NCI-H2196 (cell line): ENCODE measurements at regions not wholly inside any gene's neighbourhood (a gene's known extent, or its start where the extent isn't known, plus 50 kb on each side); places are given as distances from the start of the nearest gene placed in this dataset.

Experiments
- DNase-seq: peaks from one replicate; lab custom pipeline; 2025; ENCODE audit not compliant: unreplicated experiment; lab: John Stamatoyannopoulos, UW

GRCh38 chr6:8710668-8711431 is 275.5 kb upstream of the SLC35B3 start:
- DNase-seq: no peak

- peak; percentile 88 for DNase-seq
These were observed 272.8 kb upstream of the SLC35B3 start for GRCh38 chr6:8707956-8708772.

DNA sequence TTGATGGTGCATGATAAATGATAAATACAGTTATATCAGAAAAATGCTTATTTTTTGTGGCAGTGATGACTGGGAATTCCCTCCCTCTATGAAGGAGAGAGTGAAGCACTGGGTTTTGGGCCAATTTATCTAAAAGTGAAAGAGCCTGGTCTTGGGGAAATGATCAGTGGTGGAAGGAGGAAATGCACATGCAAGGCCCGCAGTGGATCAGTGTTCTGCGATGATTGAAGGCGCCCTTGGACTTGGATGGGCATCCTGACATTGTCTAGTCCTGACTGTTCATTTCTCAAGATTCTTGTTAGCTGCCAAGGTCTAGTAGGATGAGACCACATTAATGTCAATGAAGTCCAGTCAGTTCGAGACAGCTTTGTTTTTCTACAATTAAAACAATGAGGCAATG is 272.0 kb upstream of the SLC35B3 start:
- no peak for DNase-seq

- DNase-seq: no peak
These were observed 270.2 kb upstream of the SLC35B3 start for GRCh38 chr6:8705435-8706020.

DNA sequence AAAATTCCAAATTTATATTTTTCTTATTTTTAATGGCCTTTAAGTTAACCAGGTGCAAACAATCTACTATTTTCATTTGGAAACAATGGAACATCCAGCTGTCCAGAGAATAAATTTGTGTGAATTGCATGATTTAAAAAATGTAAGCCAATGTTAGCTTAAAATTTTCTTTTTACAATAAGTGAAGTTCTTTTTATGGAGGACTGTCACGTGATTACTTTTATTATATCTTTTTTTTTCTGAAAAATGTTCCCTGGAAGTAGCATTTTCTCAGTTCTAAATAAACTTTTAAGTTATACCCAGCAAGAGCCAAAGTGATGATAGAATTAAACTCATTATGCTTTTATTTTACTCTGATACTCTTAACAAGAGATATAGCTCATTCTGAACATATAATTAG is 267.7 kb upstream of the SLC35B3 start:
- DNase-seq: no peak

DNA sequence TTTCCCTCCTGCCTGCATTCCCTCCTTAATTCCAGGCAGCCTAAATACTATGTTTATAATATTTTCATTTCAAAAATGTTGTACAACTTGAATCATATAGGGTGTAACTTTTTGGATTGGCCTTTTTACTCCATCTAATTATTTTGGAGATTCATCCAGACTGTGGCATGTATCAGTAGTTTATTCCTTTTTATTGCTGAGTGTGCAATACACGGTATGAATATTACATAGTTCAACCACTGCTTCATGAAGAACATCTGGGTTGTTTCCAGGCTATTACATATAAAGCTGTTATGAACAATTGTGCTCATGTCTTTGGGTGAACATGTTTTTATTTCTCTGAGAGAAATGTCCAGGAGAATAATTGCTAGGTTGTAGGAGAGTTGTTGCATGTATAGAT is 253.5 kb upstream of the SLC35B3 start:
- DNase-seq: no peak

DNA sequence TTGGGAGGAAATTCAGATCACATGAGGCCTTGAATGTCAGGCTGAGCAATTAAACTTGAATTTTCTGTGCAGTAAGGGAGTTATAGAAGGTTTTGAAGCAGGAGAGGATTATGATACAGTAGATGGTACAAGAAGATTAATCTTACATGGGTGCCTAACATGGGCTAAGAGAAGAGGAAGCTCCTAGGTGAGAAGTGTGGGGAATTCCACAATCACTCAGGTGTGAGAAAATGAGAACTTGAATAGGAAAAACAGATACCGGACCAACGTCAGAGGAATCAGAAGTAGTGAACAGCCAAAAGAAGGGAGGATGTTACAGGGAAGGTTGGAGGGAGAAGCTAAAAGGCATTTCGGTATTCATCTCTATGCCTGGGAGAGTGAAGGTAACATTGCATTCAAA is 250.7 kb upstream of the SLC35B3 start:
- DNase-seq: no peak

GRCh38 chr6:8683204-8683603 is 247.9 kb upstream of the SLC35B3 start:
- DNase-seq: no peak

- no peak for DNase-seq
These were observed 244.5 kb upstream of the SLC35B3 start for GRCh38 chr6:8679823-8680222.

DNA sequence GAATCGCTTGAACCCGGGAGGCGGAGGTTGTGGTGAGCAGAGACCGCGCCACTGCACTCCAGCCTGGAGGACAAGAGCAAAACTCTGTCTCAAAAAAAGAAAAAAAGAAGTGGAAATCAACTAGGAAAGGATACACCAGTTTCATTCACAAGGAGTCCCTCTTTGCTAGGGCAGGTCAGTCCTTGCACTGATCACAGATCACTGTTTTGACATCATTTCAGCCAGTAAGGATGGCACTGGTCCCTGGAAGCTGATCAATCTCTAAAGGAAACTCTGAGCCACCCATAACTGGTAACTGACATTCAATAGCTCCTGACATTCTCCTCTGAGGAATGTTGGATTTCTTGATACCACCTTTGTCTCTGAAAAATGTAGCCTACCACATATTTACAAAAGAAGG is 243.1 kb upstream of the SLC35B3 start:
- no peak for DNase-seq

- DNase-seq: no peak
These were observed 238.8 kb upstream of the SLC35B3 start for GRCh38 chr6:8674126-8674525.

GRCh38 chr6:8672882-8673281 is 237.5 kb upstream of the SLC35B3 start:
- no peak for DNase-seq

DNA sequence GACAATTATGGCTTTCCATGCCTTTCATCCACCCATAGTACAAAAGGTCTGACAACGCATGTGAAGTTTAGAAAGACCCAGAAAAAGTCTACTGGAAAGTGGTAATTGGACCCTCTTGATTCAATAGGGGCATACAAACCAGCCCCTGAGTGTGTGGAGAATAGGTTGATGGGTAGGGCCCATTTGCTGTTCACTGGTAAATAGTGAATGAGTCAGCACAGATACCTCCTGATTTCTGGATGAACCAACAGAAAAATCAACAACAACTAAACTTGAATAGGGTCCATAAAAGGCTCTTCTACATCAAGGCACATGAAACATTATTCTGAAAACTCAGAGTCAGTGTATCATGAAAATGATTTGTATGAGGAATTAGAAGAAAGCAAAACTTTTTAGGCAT is 235.4 kb upstream of the SLC35B3 start:
- no peak for DNase-seq

GRCh38 chr6:8664700-8665099 is 229.4 kb upstream of the SLC35B3 start:
- no peak for DNase-seq

GRCh38 chr6:8664070-8664469 is 228.7 kb upstream of the SLC35B3 start:
- DNase-seq: no peak

DNA sequence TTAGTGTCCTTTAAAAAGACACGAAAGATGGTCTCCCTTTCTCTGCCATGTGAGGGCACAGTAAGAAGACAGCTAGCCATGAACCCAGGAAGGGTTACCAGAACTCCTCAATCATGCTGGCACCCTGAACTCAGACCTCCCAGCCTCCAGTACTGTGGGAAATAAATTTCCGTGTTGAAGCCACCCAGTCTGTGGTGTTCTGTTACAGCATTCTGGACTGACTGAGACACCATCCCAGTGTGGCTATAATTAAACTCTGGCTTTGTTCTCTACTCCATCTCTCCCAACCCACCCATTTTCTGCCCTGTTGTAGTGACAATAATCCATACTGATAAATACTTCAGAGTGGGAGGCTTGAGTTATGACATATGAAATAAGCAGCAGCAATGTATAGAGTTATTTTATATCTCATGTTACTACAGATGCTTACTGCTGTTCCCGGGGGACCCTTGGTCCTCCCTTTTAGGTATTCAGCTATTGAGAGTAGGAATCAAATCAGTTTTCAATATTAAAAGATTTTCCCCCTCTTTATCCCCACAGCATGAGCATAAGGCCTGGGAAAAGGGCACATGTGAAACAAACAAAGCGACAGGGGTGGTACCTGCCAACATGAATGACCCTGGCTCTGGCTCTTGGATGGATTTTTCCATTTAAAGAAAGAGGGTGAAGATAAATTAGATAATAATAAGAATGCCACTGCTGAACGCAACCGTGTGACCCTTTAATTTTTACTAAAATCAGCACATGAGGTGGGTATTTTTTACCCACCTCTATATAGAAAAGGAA is 224.3 kb upstream of the SLC35B3 start:
- DNase-seq: no peak

DNA sequence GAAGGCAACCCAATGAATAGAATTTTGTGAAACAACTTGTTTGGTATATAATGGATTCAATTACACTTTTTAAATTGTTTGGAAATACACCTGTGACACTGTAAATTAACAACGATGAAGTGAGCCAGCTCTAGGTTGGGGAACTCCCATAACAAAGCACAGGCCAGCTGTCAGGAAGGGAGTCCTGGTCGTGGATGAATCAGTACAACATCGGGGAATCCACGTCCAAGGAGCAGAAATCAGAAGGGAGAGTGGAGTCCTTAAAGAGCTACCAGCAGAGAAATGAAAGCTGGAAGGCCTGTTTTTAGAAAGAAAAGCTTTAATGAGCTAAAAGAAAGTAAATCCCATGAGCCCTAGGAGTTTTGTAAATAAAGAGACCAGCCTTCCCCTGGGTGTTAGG is 223.1 kb upstream of the SLC35B3 start:
- no peak for DNase-seq

DNA sequence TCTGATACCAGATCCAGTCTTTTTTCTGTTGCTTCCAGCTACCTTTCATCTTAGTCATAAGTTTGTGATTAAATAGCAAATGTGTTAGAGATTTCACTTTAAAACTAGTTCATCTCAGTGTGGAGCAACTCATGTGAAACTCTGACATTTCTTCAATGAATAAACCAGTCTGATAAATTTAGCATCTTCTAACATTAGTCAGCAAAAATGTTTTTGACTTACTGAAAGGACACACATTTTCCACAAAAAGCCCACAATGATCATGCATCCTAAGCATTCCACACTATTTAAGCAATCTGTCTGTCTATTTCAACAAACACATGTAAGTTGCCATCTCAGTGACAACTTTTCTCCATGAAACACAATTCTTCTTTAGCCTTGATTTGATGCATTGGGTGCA is 222.2 kb upstream of the SLC35B3 start:
- no peak for DNase-seq

GRCh38 chr6:8655670-8656454 is 220.5 kb upstream of the SLC35B3 start:
- no peak for DNase-seq

DNA sequence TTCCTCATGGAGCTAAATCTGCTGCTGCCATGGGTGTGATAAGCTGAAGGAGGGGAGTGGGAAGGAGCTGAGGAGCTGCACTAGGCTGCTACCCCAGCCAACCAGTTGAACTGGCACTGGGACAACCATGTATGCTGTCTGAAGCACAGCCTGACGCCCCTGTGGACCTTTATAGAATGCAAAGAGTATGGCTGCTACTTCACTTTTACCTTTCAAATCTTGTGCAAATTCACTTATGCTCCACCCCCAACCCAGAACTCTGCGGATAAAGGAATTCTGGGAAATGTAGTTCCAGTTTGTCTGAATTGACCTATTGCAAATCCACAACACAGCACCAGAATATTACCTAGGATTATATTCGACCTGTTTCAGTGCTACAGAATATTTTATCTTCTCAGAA is 217.4 kb upstream of the SLC35B3 start:
- DNase-seq: no peak

DNA sequence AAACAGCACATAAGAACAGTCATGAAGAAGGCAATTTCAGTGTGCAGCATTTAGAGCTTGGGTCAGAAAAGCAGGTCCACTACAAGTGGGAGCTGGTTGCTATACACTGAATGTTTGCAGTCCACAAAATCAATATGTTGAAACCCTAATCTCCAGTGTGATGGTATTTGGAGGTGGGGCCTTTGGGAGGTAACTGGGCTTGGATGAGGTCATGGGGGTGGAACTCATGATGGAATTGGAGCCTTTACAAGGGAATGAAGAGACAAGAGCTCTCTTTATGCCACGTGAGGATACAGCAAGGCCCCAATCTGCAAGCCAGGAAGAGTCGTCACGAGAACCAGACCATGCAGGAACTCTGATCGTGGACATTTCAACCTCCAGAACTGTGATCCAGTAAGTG is 216.7 kb upstream of the SLC35B3 start:
- no peak for DNase-seq
